Fibroblast of lung (primary cell): ENCODE measurements at regions not wholly inside any gene's neighbourhood (a gene's known extent, or its start where the extent isn't known, plus 50 kb on each side); places are given as distances from the start of the nearest gene placed in this dataset.

Experiments used
- DNase-seq, 2 donors: peaks; one replicate each; pipeline versions ENCODE4 v3.0.0 to v3.0.0-alpha.2; 2010; ENCODE audit warnings: low read depth in 2 of 2
- H2AFZ ChIP-seq: 2 replicates; pipeline ENCODE4 v1.5.1; 2012; ENCODE audit warnings: low read length, control low read depth, inconsistent platforms
- H3K27ac ChIP-seq: 2 replicates; pipeline ENCODE4 v1.5.1; 2011; ENCODE audit warnings: low read length, control low read depth; ENCODE audit not compliant: insufficient read depth
- H3K27me3 ChIP-seq: 2 replicates; pipeline ENCODE4 v1.5.1; 2011; ENCODE audit warnings: mild to moderate bottlenecking, low read length; ENCODE audit not compliant: control insufficient read depth, insufficient read depth
- H3K36me3 ChIP-seq: 2 replicates; pipeline ENCODE4 v1.5.1; 2011; ENCODE audit warnings: low read length; ENCODE audit not compliant: control insufficient read depth, insufficient read depth
- H3K4me1 ChIP-seq: 2 replicates; pipeline ENCODE4 v1.5.1; 2011; ENCODE audit warnings: low read length; ENCODE audit not compliant: control insufficient read depth, insufficient read depth; ENCODE audit errors: extremely low read depth
- H3K4me2 ChIP-seq: 2 replicates; pipeline ENCODE4 v1.5.1; 2011; ENCODE audit warnings: low read length, control low read depth; ENCODE audit not compliant: insufficient read depth; ENCODE audit errors: extremely low read depth
- H3K4me3 ChIP-seq, 4 experiments: fragments of 200-600 bp in 1 of 4; sonication (generic) in 1 of 4; replicated peaks in 1 of 4; 2 replicates each; pipeline ENCODE4 v1.5.1; 2011 to 2016; ENCODE audit warnings: low read length in 4 of 4, low read depth in 3 of 4, mild to moderate bottlenecking in 3 of 4, control low read depth in 2 of 4, inconsistent platforms in 1 of 4, mixed read lengths in 1 of 4; ENCODE audit not compliant: insufficient read depth in 1 of 4; ENCODE audit errors: control extremely low read depth in 1 of 4
- H3K79me2 ChIP-seq: 2 replicates; pipeline ENCODE4 v1.5.1; 2012; ENCODE audit warnings: mild to moderate bottlenecking, low read length, inconsistent platforms; ENCODE audit not compliant: control insufficient read depth, insufficient read depth
- H3K9ac ChIP-seq: 2 replicates; pipeline ENCODE4 v1.5.1; 2011; ENCODE audit warnings: mild to moderate bottlenecking, low read length, control low read depth; ENCODE audit not compliant: insufficient read depth
- H3K9me3 ChIP-seq: 2 replicates; pipeline ENCODE4 v1.5.1; 2012; ENCODE audit warnings: low read depth, low read length; ENCODE audit not compliant: control insufficient read depth, insufficient read depth
- H4K20me1 ChIP-seq: 2 replicates; pipeline ENCODE4 v1.5.1; 2011; ENCODE audit warnings: low read length; ENCODE audit not compliant: control insufficient read depth, insufficient read depth; ENCODE audit errors: extremely low read depth
- EZH2 ChIP-seq: IDR thresholded peaks from 2 replicates; pipeline ENCODE4 v1.5.1; 2012; ENCODE audit warnings: low read length, control low read depth, mild to moderate bottlenecking; ENCODE audit errors: missing control alignments
- TF ChIP-seq, protein P1 (sequence below), 2 donors: IDR thresholded peaks in 1 of 2; conservative IDR thresholded peaks in 1 of 2; 1 replicate in 1 of 2; 2 replicates in 1 of 2; pipeline ENCODE4 v1.5.1; 2011 to 2012; ENCODE audit warnings: low read length in 2 of 2, control low read depth in 1 of 2, inconsistent platforms in 1 of 2, low read depth in 1 of 2, mild to moderate bottlenecking in 1 of 2

DNA sequence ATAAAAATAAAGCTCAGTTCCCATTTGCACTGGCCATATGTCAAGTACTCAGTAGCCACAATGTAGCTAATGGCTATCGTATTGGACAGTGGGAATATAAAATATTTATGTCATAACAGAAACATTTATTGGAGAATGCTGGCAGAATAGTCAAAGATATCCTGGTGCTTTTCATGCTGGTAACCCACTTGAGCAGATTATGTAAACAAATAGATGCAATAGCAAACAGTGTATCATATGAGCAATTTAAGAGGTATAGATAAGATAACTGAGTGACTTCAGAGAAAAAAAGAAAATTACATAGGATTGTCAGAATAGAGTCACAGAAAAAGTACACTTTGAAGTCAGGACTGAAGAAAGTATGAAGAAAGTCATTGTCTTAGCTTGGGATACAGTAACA, 426.6 kb downstream of the NDFIP2 start:
- Histone ChIP-seq H3K4me3 (no peak overlapping the region), H4K20me1 (no peaks in the 10 kb centered on the region), H2AFZ (no peak overlapping the region), H3K27ac (no peak overlapping the region), H3K9me3 (no peaks in the 10 kb centered on the region), H3K4me2 (no peak overlapping the region), H3K36me3 (no peaks in the 10 kb centered on the region), H3K4me1 (no peaks in the 10 kb centered on the region), H3K79me2 (no peaks in the 10 kb centered on the region), H3K27me3 (no peaks in the 10 kb centered on the region), H3K9ac (no peak overlapping the region)
- no peak for DNase-seq
- TF ChIP-seq, protein P1, sequence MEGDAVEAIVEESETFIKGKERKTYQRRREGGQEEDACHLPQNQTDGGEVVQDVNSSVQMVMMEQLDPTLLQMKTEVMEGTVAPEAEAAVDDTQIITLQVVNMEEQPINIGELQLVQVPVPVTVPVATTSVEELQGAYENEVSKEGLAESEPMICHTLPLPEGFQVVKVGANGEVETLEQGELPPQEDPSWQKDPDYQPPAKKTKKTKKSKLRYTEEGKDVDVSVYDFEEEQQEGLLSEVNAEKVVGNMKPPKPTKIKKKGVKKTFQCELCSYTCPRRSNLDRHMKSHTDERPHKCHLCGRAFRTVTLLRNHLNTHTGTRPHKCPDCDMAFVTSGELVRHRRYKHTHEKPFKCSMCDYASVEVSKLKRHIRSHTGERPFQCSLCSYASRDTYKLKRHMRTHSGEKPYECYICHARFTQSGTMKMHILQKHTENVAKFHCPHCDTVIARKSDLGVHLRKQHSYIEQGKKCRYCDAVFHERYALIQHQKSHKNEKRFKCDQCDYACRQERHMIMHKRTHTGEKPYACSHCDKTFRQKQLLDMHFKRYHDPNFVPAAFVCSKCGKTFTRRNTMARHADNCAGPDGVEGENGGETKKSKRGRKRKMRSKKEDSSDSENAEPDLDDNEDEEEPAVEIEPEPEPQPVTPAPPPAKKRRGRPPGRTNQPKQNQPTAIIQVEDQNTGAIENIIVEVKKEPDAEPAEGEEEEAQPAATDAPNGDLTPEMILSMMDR (conservative IDR thresholded peaks at IDR 0.05 in 1 of 2, IDR thresholded peaks at IDR 0.05 in 1 of 2; ENCODE audit: low read depth in 1 of 2, low read length in 2 of 2), result no peak
- no peak for TF ChIP-seq EZH2

DNA sequence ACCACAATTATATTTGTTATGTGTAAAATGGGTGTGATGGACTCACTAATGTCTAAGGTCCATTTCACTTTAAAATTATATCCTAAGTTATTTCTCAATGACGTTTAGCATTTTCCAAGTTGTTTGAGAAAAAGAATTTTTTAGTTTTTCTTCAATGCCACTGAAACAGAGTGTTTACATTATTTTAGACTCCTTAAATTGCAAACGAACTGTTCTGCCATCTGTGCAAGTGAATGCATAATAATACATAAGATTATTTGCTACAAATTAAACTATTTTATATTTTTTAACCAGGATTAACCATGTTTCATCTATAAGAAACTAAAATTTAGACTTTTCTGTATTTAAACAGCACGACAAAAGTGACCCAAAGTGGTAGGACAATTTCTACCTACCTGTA, 425.4 kb downstream of the NDFIP2 start:
- Histone ChIP-seq H4K20me1 (no peaks in the 10 kb centered on the region), H3K27me3 (no peaks in the 10 kb centered on the region), H3K4me1 (no peaks in the 10 kb centered on the region), H3K9ac (no peak overlapping the region), H3K36me3 (no peaks in the 10 kb centered on the region), H3K4me3 (no peak overlapping the region), H3K79me2 (no peaks in the 10 kb centered on the region), H3K9me3 (no peaks in the 10 kb centered on the region), H3K4me2 (no peak overlapping the region), H3K27ac (no peak overlapping the region), H2AFZ (no peak overlapping the region)
- no peak for TF ChIP-seq EZH2
- TF ChIP-seq, protein P1 (conservative IDR thresholded peaks at IDR 0.05 in 1 of 2, IDR thresholded peaks at IDR 0.05 in 1 of 2; ENCODE audit: low read depth in 1 of 2, low read length in 2 of 2), result no peak
- DNase-seq, result no peak

DNA sequence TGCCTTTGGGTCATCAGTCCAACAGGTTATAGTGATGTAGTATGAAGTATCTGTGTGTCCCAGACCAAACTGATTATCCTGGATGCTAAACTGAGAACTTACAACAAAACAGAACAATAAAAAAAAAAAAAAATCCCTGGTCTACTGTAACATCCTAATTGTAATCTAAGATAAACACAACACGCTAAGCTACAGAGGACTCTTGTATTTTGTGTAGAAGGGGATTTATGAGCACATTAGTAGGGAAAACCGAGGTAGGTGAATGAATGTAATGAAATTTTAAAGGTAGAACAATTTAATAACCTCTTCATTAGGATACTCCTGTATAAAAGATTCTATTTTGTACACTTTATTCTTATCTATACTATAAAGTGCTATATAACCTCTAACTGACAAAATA, 424.1 kb downstream of the NDFIP2 start:
- Histone ChIP-seq H4K20me1 (no peaks in the 10 kb centered on the region), H2AFZ (no peak overlapping the region), H3K79me2 (no peaks in the 10 kb centered on the region), H3K4me3 (no peak overlapping the region), H3K4me2 (no peak overlapping the region), H3K4me1 (no peaks in the 10 kb centered on the region), H3K9me3 (no peaks in the 10 kb centered on the region), H3K36me3 (no peaks in the 10 kb centered on the region), H3K27ac (no peak overlapping the region), H3K9ac (no peak overlapping the region), H3K27me3 (no peaks in the 10 kb centered on the region)
- TF ChIP-seq, protein P1 (conservative IDR thresholded peaks at IDR 0.05 in 1 of 2, IDR thresholded peaks at IDR 0.05 in 1 of 2; ENCODE audit: low read depth in 1 of 2, low read length in 2 of 2), result no peak
- no peak for TF ChIP-seq EZH2
- no peak for DNase-seq
